ENCODE measurements at regions not wholly inside any gene's neighbourhood (a gene's known extent, or its start where the extent isn't known, plus 50 kb on each side); places are given as distances from the start of the nearest gene placed in this dataset.
"Not testable (repeated sequence)": the region's sequence is repeated elsewhere in the genome, so short reads cannot be mapped to it uniquely, and the experiment has no call there.

DNA sequence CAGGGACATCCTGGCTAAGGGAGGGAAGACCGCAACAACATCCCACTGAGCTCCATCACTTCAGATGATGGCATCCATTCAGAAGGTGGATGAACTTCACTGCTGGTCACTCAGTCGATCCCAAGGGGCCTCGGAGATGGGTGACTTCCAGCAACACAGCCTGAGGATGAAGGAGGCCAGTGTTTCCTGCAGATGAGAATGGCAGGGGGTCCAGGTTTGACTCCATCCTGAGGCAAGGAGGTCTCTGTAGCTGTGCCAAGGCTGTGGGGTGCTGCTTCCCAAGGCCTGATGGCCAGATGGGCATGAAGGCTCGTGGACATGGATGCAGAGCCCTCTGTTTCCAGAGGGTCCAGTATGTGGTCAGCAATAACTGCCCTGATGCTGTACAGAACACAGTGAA is 2693.4 kb upstream of the DEFB115 start:
- ATAC-seq; in situ Hi-C loops (cut with MboI); CTCF ChIA-PET; intact Hi-C loops (cut with micrococcal nuclease; ENCODE audit: unreplicated experiment); H3K27me3 ChIP-seq (replicated peaks in 1 of 2; ENCODE audit: control insufficient read depth in 2 of 2, insufficient read depth in 2 of 2, low read length in 1 of 2); POLR2A ChIA-PET; H3K9ac ChIP-seq (ENCODE audit: control insufficient read depth, insufficient read depth, low read length); H3K4me2 ChIP-seq (ENCODE audit: control insufficient read depth, insufficient read depth); H3K4me1 ChIP-seq (ENCODE audit: control insufficient read depth, insufficient read depth, low read length); H3K9me3 ChIP-seq (replicated peaks; ENCODE audit: control insufficient read depth, insufficient read depth, low read length); SMC1A ChIA-PET (ENCODE audit: uncharacterized antibody, unreplicated experiment); FAIRE-seq; DNase-seq (ENCODE audit: low read depth, low spot score); H3K27ac ChIP-seq (ENCODE audit: control insufficient read depth, insufficient read depth); H3K36me3 ChIP-seq (ENCODE audit: control insufficient read depth in 2 of 2, insufficient read depth in 2 of 2, low read length in 1 of 2); H2AFZ ChIP-seq (ENCODE audit: control insufficient read depth, low read depth, low read length); RAD21 ChIA-PET (ENCODE audit: unreplicated experiment); H4K20me1 ChIP-seq (ENCODE audit: control insufficient read depth, insufficient read depth); H3K4me3 ChIP-seq; BruUV-seq (replicated peaks); H3K79me2 ChIP-seq (ENCODE audit: control insufficient read depth, insufficient read depth, low read length): not testable (repeated sequence)
- 4% methylated on average over 4 of the region's 4 CpGs for WGBS (ENCODE audit: insufficient coverage, insufficient replicate concordance, low lambda C conversion rate, missing lambda C conversion rate)

DNA sequence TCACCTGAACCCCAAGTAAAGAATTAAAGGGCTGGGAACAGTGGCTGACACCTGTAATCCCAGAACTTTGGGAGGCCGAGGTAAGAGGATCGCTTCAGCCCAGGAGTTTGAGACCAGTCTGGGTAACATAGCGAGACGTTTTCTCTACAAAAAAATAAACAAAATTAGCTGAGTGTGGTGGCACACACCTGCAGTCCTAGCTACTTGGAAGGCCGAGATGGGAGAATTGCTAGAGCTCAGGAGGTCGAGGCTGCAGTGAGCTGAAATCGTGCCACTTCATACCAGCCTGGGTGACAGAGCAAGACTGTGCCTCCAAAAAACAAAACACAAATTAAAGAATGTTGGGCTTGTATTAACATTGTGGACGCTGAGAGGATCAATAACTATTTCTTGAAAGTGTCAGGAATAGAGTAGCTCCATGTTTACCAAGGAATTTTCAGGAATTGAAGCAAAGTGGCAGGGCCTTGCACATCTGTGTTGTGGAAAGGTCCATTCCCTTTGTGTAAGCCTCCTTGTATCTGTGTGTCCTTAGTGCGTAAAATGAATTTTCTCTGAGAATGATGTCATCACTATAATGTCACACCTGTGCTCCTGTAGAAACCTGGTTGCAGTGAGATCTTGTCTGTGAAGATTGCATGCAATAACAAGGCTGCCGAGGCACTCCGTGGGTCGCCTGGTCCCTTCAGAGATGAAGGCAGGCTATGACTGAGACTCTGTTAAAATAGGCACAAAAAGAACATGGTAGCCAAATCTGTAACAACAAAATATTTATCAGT is 2692.6 kb upstream of the DEFB115 start:
- H3K27me3 ChIP-seq (replicated peaks in 1 of 2; ENCODE audit: control insufficient read depth in 2 of 2, insufficient read depth in 2 of 2, low read length in 1 of 2); CTCF ChIA-PET; H3K4me2 ChIP-seq (ENCODE audit: control insufficient read depth, insufficient read depth); DNase-seq (ENCODE audit: low read depth, low spot score); H3K36me3 ChIP-seq (ENCODE audit: control insufficient read depth in 2 of 2, insufficient read depth in 2 of 2, low read length in 1 of 2); RAD21 ChIA-PET (ENCODE audit: unreplicated experiment); FAIRE-seq; H3K4me1 ChIP-seq (ENCODE audit: control insufficient read depth, insufficient read depth, low read length); in situ Hi-C loops (cut with MboI); H3K79me2 ChIP-seq (ENCODE audit: control insufficient read depth, insufficient read depth, low read length); SMC1A ChIA-PET (ENCODE audit: uncharacterized antibody, unreplicated experiment); intact Hi-C loops (cut with micrococcal nuclease; ENCODE audit: unreplicated experiment); H3K9me3 ChIP-seq (replicated peaks; ENCODE audit: control insufficient read depth, insufficient read depth, low read length); H3K4me3 ChIP-seq; H2AFZ ChIP-seq (ENCODE audit: control insufficient read depth, low read depth, low read length); H4K20me1 ChIP-seq (ENCODE audit: control insufficient read depth, insufficient read depth); POLR2A ChIA-PET; H3K27ac ChIP-seq (ENCODE audit: control insufficient read depth, insufficient read depth); H3K9ac ChIP-seq (ENCODE audit: control insufficient read depth, insufficient read depth, low read length); BruUV-seq (replicated peaks); ATAC-seq: not testable (repeated sequence)
- WGBS (ENCODE audit: insufficient coverage, insufficient replicate concordance, low lambda C conversion rate, missing lambda C conversion rate) = 19% methylated on average over 12 of the region's 12 CpGs

DNA sequence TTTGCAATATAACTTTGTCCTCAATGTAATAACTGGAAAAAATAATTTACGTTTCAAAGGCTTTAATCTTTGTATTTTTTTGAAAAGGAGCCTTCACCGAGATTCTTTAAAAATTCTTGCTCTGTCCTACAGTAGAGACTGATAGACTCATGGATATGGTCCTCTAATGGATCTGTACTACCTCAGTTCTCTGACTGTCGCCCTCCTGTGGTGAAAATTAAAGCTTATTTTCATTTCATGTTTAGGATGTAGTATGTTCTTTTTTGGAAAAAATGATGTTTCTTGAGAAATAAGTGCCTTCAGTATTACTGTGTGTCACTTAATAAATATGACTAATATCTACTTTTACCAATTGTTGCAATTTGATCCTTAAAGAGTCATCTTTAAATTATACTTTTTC is 2681.5 kb upstream of the DEFB115 start:
- POLR2A ChIA-PET = not testable (repeated sequence)

GRCh38 chr20:28591680-28592079 is 2665.8 kb upstream of the DEFB115 start:
- H3K4me2 ChIP-seq (ENCODE audit: control insufficient read depth, insufficient read depth); H3K79me2 ChIP-seq (ENCODE audit: control insufficient read depth, insufficient read depth, low read length); POLR2A ChIA-PET; intact Hi-C loops (cut with micrococcal nuclease; ENCODE audit: unreplicated experiment); H3K9me3 ChIP-seq (replicated peaks; ENCODE audit: control insufficient read depth, insufficient read depth, low read length); SMC1A ChIA-PET (ENCODE audit: uncharacterized antibody, unreplicated experiment); FAIRE-seq; H4K20me1 ChIP-seq (ENCODE audit: control insufficient read depth, insufficient read depth); H2AFZ ChIP-seq (ENCODE audit: control insufficient read depth, low read depth, low read length); DNase-seq (ENCODE audit: low read depth, low spot score); RAD21 ChIA-PET (ENCODE audit: unreplicated experiment); BruUV-seq (replicated peaks); ATAC-seq; H3K36me3 ChIP-seq (ENCODE audit: control insufficient read depth in 2 of 2, insufficient read depth in 2 of 2, low read length in 1 of 2); H3K4me3 ChIP-seq; CTCF ChIA-PET; H3K4me1 ChIP-seq (ENCODE audit: control insufficient read depth, insufficient read depth, low read length); in situ Hi-C loops (cut with MboI); H3K9ac ChIP-seq (ENCODE audit: control insufficient read depth, insufficient read depth, low read length); H3K27me3 ChIP-seq (replicated peaks in 1 of 2; ENCODE audit: control insufficient read depth in 2 of 2, insufficient read depth in 2 of 2, low read length in 1 of 2); H3K27ac ChIP-seq (ENCODE audit: control insufficient read depth, insufficient read depth): not testable (repeated sequence)
- WGBS (ENCODE audit: insufficient coverage, insufficient replicate concordance, low lambda C conversion rate, missing lambda C conversion rate) = 43% methylated on average over 3 of the region's 3 CpGs

More for the DNA sequence above, 2681.5 kb upstream of the DEFB115 start:
- intact Hi-C loops (cut with micrococcal nuclease; ENCODE audit: unreplicated experiment); H3K4me2 ChIP-seq (ENCODE audit: control insufficient read depth, insufficient read depth); H3K27me3 ChIP-seq (replicated peaks in 1 of 2; ENCODE audit: control insufficient read depth in 2 of 2, insufficient read depth in 2 of 2, low read length in 1 of 2); DNase-seq (ENCODE audit: low read depth, low spot score); H4K20me1 ChIP-seq (ENCODE audit: control insufficient read depth, insufficient read depth); H3K9ac ChIP-seq (ENCODE audit: control insufficient read depth, insufficient read depth, low read length); H3K36me3 ChIP-seq (ENCODE audit: control insufficient read depth in 2 of 2, insufficient read depth in 2 of 2, low read length in 1 of 2); RAD21 ChIA-PET (ENCODE audit: unreplicated experiment); FAIRE-seq; in situ Hi-C loops (cut with MboI); H3K9me3 ChIP-seq (replicated peaks; ENCODE audit: control insufficient read depth, insufficient read depth, low read length); H2AFZ ChIP-seq (ENCODE audit: control insufficient read depth, low read depth, low read length); SMC1A ChIA-PET (ENCODE audit: uncharacterized antibody, unreplicated experiment); BruUV-seq (replicated peaks); CTCF ChIA-PET; H3K27ac ChIP-seq (ENCODE audit: control insufficient read depth, insufficient read depth); ATAC-seq; H3K4me3 ChIP-seq; H3K4me1 ChIP-seq (ENCODE audit: control insufficient read depth, insufficient read depth, low read length); H3K79me2 ChIP-seq (ENCODE audit: control insufficient read depth, insufficient read depth, low read length): not testable (repeated sequence)
- 19% methylated on average over 3 of the region's 3 CpGs for WGBS (ENCODE audit: insufficient coverage, insufficient replicate concordance, low lambda C conversion rate, missing lambda C conversion rate)
